Caco-2 (cell line): ENCODE measurements at regions not wholly inside any gene's neighbourhood (a gene's known extent, or its start where the extent isn't known, plus 50 kb on each side); places are given as distances from the start of the nearest gene placed in this dataset.

Experiments used
- BruUV-seq: library from RNA; stranded (reverse); fragments of 400-500 nt; replicated peaks from 2 replicates; lab custom pipeline; 2021; lab: Mats Ljungman, UMichigan
- CTCF ChIA-PET: fragments of 300-600 bp; sonication (Branson Sonifier 250); formaldehyde crosslinking; loops from one replicate; lab custom pipeline; 2022; ENCODE audit warnings: antibody characterized with exemption; lab: Charles Lee
- POLR2A ChIA-PET: fragments of 300-600 bp; sonication (Branson Sonifier 250); formaldehyde crosslinking; loops from one replicate; lab custom pipeline; 2022; ENCODE audit warnings: antibody characterized with exemption; lab: Charles Lee
- DNase-seq, 2 experiments: peaks; one replicate each; pipeline versions ENCODE4 v3.0.0 to v3.0.0-alpha.2; 2020 to 2022
- H3K27me3 ChIP-seq: replicated peaks from 2 replicates; pipeline ENCODE4 v1.6.0; 2011; ENCODE audit warnings: low read length; ENCODE audit not compliant: control insufficient read depth, insufficient read depth
- H3K36me3 ChIP-seq: 2 replicates; pipeline ENCODE4 v1.5.1; 2011; ENCODE audit warnings: low read length; ENCODE audit not compliant: control insufficient read depth, insufficient read depth
- H3K4me1 ChIP-seq: fragments of 250-450 bp; sonication (Bioruptor Pico); 2 replicates; pipeline ENCODE4 v1.5.1; 2020; ENCODE audit warnings: mild to moderate bottlenecking
- H3K4me3 ChIP-seq: 2 replicates; pipeline ENCODE4 v1.5.1; 2011; ENCODE audit warnings: low read depth, mild to moderate bottlenecking, control low read depth, low read length
- H3K9me3 ChIP-seq: fragments of 250-450 bp; sonication (Bioruptor Pico); 2 replicates; pipeline ENCODE4 v1.5.1; 2020; ENCODE audit warnings: mild to moderate bottlenecking, moderate library complexity
- H3K27ac Mint-ChIP-seq: one replicate; pipeline ENCODE4 v1.8.0; 2022; ENCODE audit warnings: mixed read lengths; ENCODE audit not compliant: unreplicated experiment
- H3K27me3 Mint-ChIP-seq: one replicate; pipeline ENCODE4 v1.8.0; 2022; ENCODE audit warnings: mixed read lengths; ENCODE audit not compliant: insufficient read depth, unreplicated experiment
- H3K36me3 Mint-ChIP-seq: one replicate; pipeline ENCODE4 v1.8.0; 2022; ENCODE audit warnings: mild to moderate bottlenecking, mixed read lengths; ENCODE audit not compliant: insufficient read depth, unreplicated experiment
- H3K4me1 Mint-ChIP-seq: one replicate; pipeline ENCODE4 v1.8.0; 2022; ENCODE audit warnings: low read depth, mixed read lengths; ENCODE audit not compliant: unreplicated experiment
- H3K4me3 Mint-ChIP-seq: one replicate; pipeline ENCODE4 v1.8.0; 2022; ENCODE audit warnings: mild to moderate bottlenecking, moderate library complexity, mixed read lengths; ENCODE audit not compliant: unreplicated experiment
- H3K9me3 Mint-ChIP-seq: one replicate; pipeline ENCODE4 v1.8.0; 2022; ENCODE audit warnings: mixed read lengths; ENCODE audit not compliant: unreplicated experiment
- CTCF ChIP-seq, 2 experiments: fragments of 200-600 bp in 1 of 2; IDR thresholded peaks; 1 replicate in 1 of 2; 2 replicates in 1 of 2; pipeline versions ENCODE4 v1.5.1 to v1.8.0; 2011 to 2022; ENCODE audit warnings: antibody characterized with exemption in 1 of 2, control low read depth in 1 of 2, inconsistent platforms in 1 of 2, low read depth in 1 of 2, low read length in 1 of 2, mild to moderate bottlenecking in 1 of 2, moderate library complexity in 1 of 2; ENCODE audit not compliant: insufficient read depth in 1 of 2, severe bottlenecking in 1 of 2, unreplicated experiment in 1 of 2
- intact Hi-C: fragments of 100-400 bp; cut with micrococcal nuclease; formaldehyde crosslinking; loops from one replicate; pipeline ENCODE4 v1.10.0; 2022; ENCODE audit not compliant: unreplicated experiment

GRCh38 chr7:46224363-46224762, 303.3 kb upstream of the IGFBP3 start:
- CTCF ChIA-PET, result no interaction called here
- Histone ChIP-seq H3K9me3 (no peaks in the 10 kb centered on the region), H3K4me3 (no peak overlapping the region), H3K4me1 (no peaks in the 10 kb centered on the region), H3K27me3 (no peaks in the 10 kb centered on the region), H3K36me3 (no peaks in the 10 kb centered on the region)
- H3K9me3 Mint-ChIP-seq, result no peaks in the 10 kb centered on the region
- no peak for DNase-seq
- no peak overlapping the region for H3K4me3 Mint-ChIP-seq
- no peaks in the 10 kb centered on the region for H3K36me3 Mint-ChIP-seq
- no TSS peak for BruUV-seq
- peaks cover 6% of the 10 kb centered on the region for H3K4me1 Mint-ChIP-seq
- H3K27me3 Mint-ChIP-seq, result no peaks in the 10 kb centered on the region
- TF ChIP-seq CTCF (IDR thresholded peaks at IDR 0.05; ENCODE audit: insufficient read depth in 1 of 2, low read depth in 1 of 2, low read length in 1 of 2, severe bottlenecking in 1 of 2, unreplicated experiment in 1 of 2), result no peak
- no peak overlapping the region for H3K27ac Mint-ChIP-seq
- POLR2A ChIA-PET, result no interaction called here
- intact Hi-C loops, result no loop called here

- H3K4me3 Mint-ChIP-seq, result no peak overlapping the region
- Histone ChIP-seq H3K4me3 (no peak overlapping the region), H3K27me3 (no peaks in the 10 kb centered on the region), H3K9me3 (0 out of 2 replicates have a peak, but pooled peaks cover 3% of the 10 kb centered on the region), H3K36me3 (no peaks in the 10 kb centered on the region), H3K4me1 (0 out of 2 replicates have a peak, but pooled peaks cover 6% of the 10 kb centered on the region)
- intact Hi-C loops, result no loop called here
- CTCF ChIA-PET, result no interaction called here
- no peak for DNase-seq
- no TSS peak for BruUV-seq
- H3K36me3 Mint-ChIP-seq, result no peaks in the 10 kb centered on the region
- POLR2A ChIA-PET, result no interaction called here
- TF ChIP-seq CTCF (IDR thresholded peaks at IDR 0.05; ENCODE audit: insufficient read depth in 1 of 2, low read depth in 1 of 2, low read length in 1 of 2, severe bottlenecking in 1 of 2, unreplicated experiment in 1 of 2), result no peak
- H3K9me3 Mint-ChIP-seq, result peaks cover 8% of the 10 kb centered on the region
- H3K27me3 Mint-ChIP-seq, result no peaks in the 10 kb centered on the region
- H3K27ac Mint-ChIP-seq, result peak overlapping the region; percentile 24
- peaks cover 6% of the 10 kb centered on the region for H3K4me1 Mint-ChIP-seq
These were observed 299.1 kb upstream of the IGFBP3 start for GRCh38 chr7:46220066-46220630.

GRCh38 chr7:46218461-46219200, 297.6 kb upstream of the IGFBP3 start:
- BruUV-seq, result no TSS peak

More at GRCh38 chr7:46218461-46219200, 297.6 kb upstream of the IGFBP3 start:
- H3K36me3 Mint-ChIP-seq, result no peaks in the 10 kb centered on the region
- no peaks in the 10 kb centered on the region for H3K36me3 ChIP-seq
- no peaks in the 10 kb centered on the region for H3K27me3 Mint-ChIP-seq
- ChIA-PET CTCF (no interaction called here), POLR2A (no interaction called here)
- 0 out of 2 replicates have a peak, but pooled peaks cover 3% of the 10 kb centered on the region for H3K9me3 ChIP-seq
- 0 out of 2 replicates have a peak, but pooled peaks cover 6% of the 10 kb centered on the region for H3K4me1 ChIP-seq
- peaks cover 14% of the 10 kb centered on the region for H3K9me3 Mint-ChIP-seq
- intact Hi-C loops, result no loop called here
- H3K27ac Mint-ChIP-seq, result no peak overlapping the region
- no peaks in the 10 kb centered on the region for H3K27me3 ChIP-seq
- no peak for DNase-seq
- peaks cover 15% of the 10 kb centered on the region for H3K4me1 Mint-ChIP-seq
- H3K4me3 ChIP-seq, result no peak overlapping the region
- TF ChIP-seq CTCF (IDR thresholded peaks at IDR 0.05; ENCODE audit: insufficient read depth in 1 of 2, low read depth in 1 of 2, low read length in 1 of 2, severe bottlenecking in 1 of 2, unreplicated experiment in 1 of 2), result no peak
- H3K4me3 Mint-ChIP-seq, result no peak overlapping the region
